ENCODE measurements at regions not wholly inside any gene's neighbourhood (a gene's known extent, or its start where the extent isn't known, plus 50 kb on each side); places are given as distances from the start of the nearest gene placed in this dataset.

GRCh38 chr6:155832596-155832995 lies 377.0 kb upstream of the NOX3 start:
- TF ChIP-seq CTCF (IDR thresholded peaks at IDR 0.05) (no peak), POLR2A (IDR thresholded peaks at IDR 0.05) (no peak)

Measured in body of pancreas (tissue), 4 donors.